ENCODE measurements at regions not wholly inside any gene's neighbourhood (a gene's known extent, or its start where the extent isn't known, plus 50 kb on each side); places are given as distances from the start of the nearest gene placed in this dataset.

DNA sequence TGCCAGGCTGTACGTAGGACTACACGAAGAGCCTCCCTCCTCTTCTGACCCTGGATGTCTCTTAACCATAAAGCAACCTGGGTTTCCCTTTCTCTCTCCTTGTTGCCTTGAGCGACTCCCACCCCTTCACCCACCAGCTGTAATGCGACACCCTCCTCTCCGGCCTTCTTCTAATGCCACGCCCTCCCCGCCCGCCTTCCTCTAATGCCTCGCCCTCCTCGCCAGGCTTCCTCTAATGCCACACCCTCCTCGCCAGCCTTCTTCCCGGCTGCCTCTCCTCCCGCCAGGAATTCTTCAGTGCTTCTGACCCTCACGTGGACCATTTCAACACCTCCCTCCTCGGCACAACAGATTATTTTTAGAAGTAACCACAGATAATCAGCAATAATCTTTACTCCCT is 348.5 kb upstream of the SHH start:
- no peak for TF ChIP-seq POLR2A (IDR thresholded peaks at IDR 0.05; ENCODE audit: low read depth, low read length)
- TF ChIP-seq POLR2AphosphoS5 (IDR thresholded peaks at IDR 0.05; ENCODE audit: low read depth, low read length): no peak
- TF ChIP-seq TAF1 (IDR thresholded peaks at IDR 0.05; ENCODE audit: borderline replicate concordance, low read depth, low read length): no peak

Data from GM12892 (cell line).